ENCODE measurements at regions not wholly inside any gene's neighbourhood (a gene's known extent, or its start where the extent isn't known, plus 50 kb on each side); places are given as distances from the start of the nearest gene placed in this dataset.

- TF ChIP-seq, protein P1, sequence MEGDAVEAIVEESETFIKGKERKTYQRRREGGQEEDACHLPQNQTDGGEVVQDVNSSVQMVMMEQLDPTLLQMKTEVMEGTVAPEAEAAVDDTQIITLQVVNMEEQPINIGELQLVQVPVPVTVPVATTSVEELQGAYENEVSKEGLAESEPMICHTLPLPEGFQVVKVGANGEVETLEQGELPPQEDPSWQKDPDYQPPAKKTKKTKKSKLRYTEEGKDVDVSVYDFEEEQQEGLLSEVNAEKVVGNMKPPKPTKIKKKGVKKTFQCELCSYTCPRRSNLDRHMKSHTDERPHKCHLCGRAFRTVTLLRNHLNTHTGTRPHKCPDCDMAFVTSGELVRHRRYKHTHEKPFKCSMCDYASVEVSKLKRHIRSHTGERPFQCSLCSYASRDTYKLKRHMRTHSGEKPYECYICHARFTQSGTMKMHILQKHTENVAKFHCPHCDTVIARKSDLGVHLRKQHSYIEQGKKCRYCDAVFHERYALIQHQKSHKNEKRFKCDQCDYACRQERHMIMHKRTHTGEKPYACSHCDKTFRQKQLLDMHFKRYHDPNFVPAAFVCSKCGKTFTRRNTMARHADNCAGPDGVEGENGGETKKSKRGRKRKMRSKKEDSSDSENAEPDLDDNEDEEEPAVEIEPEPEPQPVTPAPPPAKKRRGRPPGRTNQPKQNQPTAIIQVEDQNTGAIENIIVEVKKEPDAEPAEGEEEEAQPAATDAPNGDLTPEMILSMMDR (IDR thresholded peaks at IDR 0.05), result no peak
- TF ChIP-seq POLR2A (IDR thresholded peaks at IDR 0.05), result no peak
- TF ChIP-seq EP300 (IDR thresholded peaks at IDR 0.05), result no peak
Measured at GRCh38 chr6:149250951-149251350, 66.6 kb upstream of the TAB2 start.
